ENCODE measurements at regions not wholly inside any gene's neighbourhood (a gene's known extent, or its start where the extent isn't known, plus 50 kb on each side); places are given as distances from the start of the nearest gene placed in this dataset.

- intact Hi-C loops (cut with DNase I; ENCODE audit: low total_unique reads): no loop called here
- Histone ChIP-seq H3K27me3 (replicated peaks in 1 of 7) (peaks cover 0 to 15% (median 0%) of the 10 kb centered on the region in 7 donors), H3K27ac (no peak overlapping the region), H3K9me3 (peaks cover 0 to 19% (median 8%) of the 10 kb centered on the region in 8 donors), H3K36me3 (no peaks in the 10 kb centered on the region), H3K4me3 (no peak overlapping the region), H3K4me1 (peaks cover 0 to 11% (median 0%) of the 10 kb centered on the region in 6 donors)
- TF ChIP-seq POLR2AphosphoS5 (IDR thresholded peaks at IDR 0.05): no peak
- no peak for TF ChIP-seq CTCF (IDR thresholded peaks at IDR 0.05 in 8 of 11, conservative IDR thresholded peaks at IDR 0.05 in 3 of 11)
- TF ChIP-seq POLR2A (IDR thresholded peaks at IDR 0.05): no peak
- WGBS, 5 donors: 88 to 93% (median 89%) methylated on average over 9 to 11 of the region's 11 CpGs
- no peak for DNase-seq
These were observed 130.9 kb upstream of the FAM9B start for GRCh38 chrX:9164533-9165426.

GRCh38 chrX:9166584-9166944 lies 132.6 kb upstream of the FAM9B start:
- intact Hi-C loops (cut with DNase I; ENCODE audit: low total_unique reads): no loop called here
- H3K27me3 ChIP-seq (replicated peaks in 1 of 7): peaks cover 0 to 11% (median 0%) of the 10 kb centered on the region in 7 donors
- no peak for TF ChIP-seq POLR2AphosphoS5 (IDR thresholded peaks at IDR 0.05)
- no peak for TF ChIP-seq POLR2A (IDR thresholded peaks at IDR 0.05)
- no peak for TF ChIP-seq CTCF (IDR thresholded peaks at IDR 0.05 in 8 of 11, conservative IDR thresholded peaks at IDR 0.05 in 3 of 11)
- H3K9me3 ChIP-seq: peaks cover 0 to 19% (median 8%) of the 10 kb centered on the region in 8 donors
- H3K27ac ChIP-seq: no peak overlapping the region
- DNase-seq: no peak
- H3K4me1 ChIP-seq: peaks cover 0 to 11% (median 0%) of the 10 kb centered on the region in 6 donors
- no peaks in the 10 kb centered on the region for H3K36me3 ChIP-seq
- H3K4me3 ChIP-seq: no peak overlapping the region
- WGBS, 5 donors: 68 to 92% (median 86%) methylated on average over 1 of the region's 1 CpG

- Histone ChIP-seq H3K9me3 (peaks cover 0 to 13% (median 5%) of the 10 kb centered on the region in 8 donors), H3K27ac (no peak overlapping the region), H3K4me3 (no peak overlapping the region), H3K4me1 (no peaks in the 10 kb centered on the region), H3K36me3 (no peaks in the 10 kb centered on the region), H3K27me3 (replicated peaks in 1 of 7) (no peaks in the 10 kb centered on the region)
- 78 to 92% (median 81%) methylated on average over 7 of the region's 7 CpGs for WGBS, 5 donors
- intact Hi-C loops (cut with DNase I; ENCODE audit: low total_unique reads): no loop called here
- no peak for DNase-seq
- TF ChIP-seq POLR2AphosphoS5 (IDR thresholded peaks at IDR 0.05) (no peak), POLR2A (IDR thresholded peaks at IDR 0.05) (no peak), CTCF (IDR thresholded peaks at IDR 0.05 in 8 of 11, conservative IDR thresholded peaks at IDR 0.05 in 3 of 11) (no peak)
These were observed 138.0 kb upstream of the FAM9B start for GRCh38 chrX:9171841-9172463.

GRCh38 chrX:9172464-9172850 lies 138.5 kb upstream of the FAM9B start:
- H3K27ac ChIP-seq: no peak overlapping the region
- no peaks in the 10 kb centered on the region for H3K4me1 ChIP-seq
- no peak for DNase-seq
- 80 to 93% (median 87%) methylated on average over 6 of the region's 6 CpGs for WGBS, 5 donors
- peaks cover 0 to 8% (median 2%) of the 10 kb centered on the region in 8 donors for H3K9me3 ChIP-seq
- TF ChIP-seq POLR2AphosphoS5 (IDR thresholded peaks at IDR 0.05) (no peak), CTCF (IDR thresholded peaks at IDR 0.05 in 8 of 11, conservative IDR thresholded peaks at IDR 0.05 in 3 of 11) (no peak), POLR2A (IDR thresholded peaks at IDR 0.05) (no peak)
- H3K36me3 ChIP-seq: no peaks in the 10 kb centered on the region
- intact Hi-C loops (cut with DNase I; ENCODE audit: low total_unique reads): no loop called here
- H3K4me3 ChIP-seq: no peak overlapping the region
- H3K27me3 ChIP-seq (replicated peaks in 1 of 7): no peaks in the 10 kb centered on the region
